ENCODE measurements at regions not wholly inside any gene's neighbourhood (a gene's known extent, or its start where the extent isn't known, plus 50 kb on each side); places are given as distances from the start of the nearest gene placed in this dataset.

DNA sequence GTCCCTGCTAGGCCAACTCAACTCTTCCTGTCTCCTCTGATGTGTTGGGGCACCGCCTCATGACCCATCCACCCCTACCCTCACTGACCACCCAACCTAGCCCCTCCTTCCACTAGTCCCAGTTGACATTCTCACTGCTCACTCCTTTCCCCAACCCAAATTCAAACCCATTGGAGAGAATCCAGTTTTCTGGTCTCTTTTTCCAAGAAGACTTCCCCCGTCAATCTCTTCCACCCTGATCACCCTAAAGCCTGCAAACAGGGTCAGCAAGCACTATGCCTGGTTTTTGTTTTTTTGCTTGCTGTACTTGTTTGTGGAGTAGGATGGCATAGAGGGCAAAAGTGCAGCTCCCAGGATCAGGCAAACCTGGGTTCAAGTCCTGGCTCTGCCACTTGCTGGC lies 176.6 kb upstream of the PPP2R3A start:
- Histone ChIP-seq H3K27me3 (ENCODE audit: control insufficient read depth, insufficient read depth, low read length) (no peaks in the 10 kb centered on the region), H3K27ac (ENCODE audit: low read depth, low read length) (no peak overlapping the region), H3K9me3 (ENCODE audit: control insufficient read depth, insufficient read depth, low read length) (no peaks in the 10 kb centered on the region), H3K4me3 (ENCODE audit: low read depth, low read length) (no peak overlapping the region), H3K4me1 (ENCODE audit: control insufficient read depth, insufficient read depth, low read length) (no peaks in the 10 kb centered on the region), H3K36me3 (ENCODE audit: control insufficient read depth, insufficient read depth, low read length) (no peaks in the 10 kb centered on the region), H3K9ac (ENCODE audit: low read depth, low read length) (no peak overlapping the region)

DNA sequence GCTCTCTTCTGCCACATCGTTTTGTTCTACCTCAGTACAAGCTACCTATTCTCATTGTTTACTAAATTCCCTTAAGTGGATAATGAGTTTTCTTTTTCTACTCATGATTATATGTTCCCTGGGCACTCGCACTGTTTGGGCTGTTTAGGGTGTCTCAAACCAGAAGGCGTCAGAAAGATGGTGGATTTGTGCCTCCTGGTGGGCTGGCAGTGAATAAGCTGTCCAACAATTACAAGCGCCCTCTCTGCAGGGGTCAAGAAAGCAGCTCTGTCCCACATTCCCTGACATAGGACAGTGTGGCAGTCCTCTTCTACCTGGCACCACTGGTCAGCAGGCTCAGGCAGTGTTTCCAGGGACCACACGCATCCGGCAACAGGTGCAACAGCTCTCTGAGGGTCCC lies 173.4 kb upstream of the PPP2R3A start:
- Histone ChIP-seq H3K27ac (ENCODE audit: low read depth, low read length) (no peak overlapping the region), H3K9ac (ENCODE audit: low read depth, low read length) (no peak overlapping the region), H3K36me3 (ENCODE audit: control insufficient read depth, insufficient read depth, low read length) (no peaks in the 10 kb centered on the region), H3K4me1 (ENCODE audit: control insufficient read depth, insufficient read depth, low read length) (no peaks in the 10 kb centered on the region), H3K4me3 (ENCODE audit: low read depth, low read length) (no peak overlapping the region), H3K27me3 (ENCODE audit: control insufficient read depth, insufficient read depth, low read length) (no peaks in the 10 kb centered on the region), H3K9me3 (ENCODE audit: control insufficient read depth, insufficient read depth, low read length) (no peaks in the 10 kb centered on the region)

DNA sequence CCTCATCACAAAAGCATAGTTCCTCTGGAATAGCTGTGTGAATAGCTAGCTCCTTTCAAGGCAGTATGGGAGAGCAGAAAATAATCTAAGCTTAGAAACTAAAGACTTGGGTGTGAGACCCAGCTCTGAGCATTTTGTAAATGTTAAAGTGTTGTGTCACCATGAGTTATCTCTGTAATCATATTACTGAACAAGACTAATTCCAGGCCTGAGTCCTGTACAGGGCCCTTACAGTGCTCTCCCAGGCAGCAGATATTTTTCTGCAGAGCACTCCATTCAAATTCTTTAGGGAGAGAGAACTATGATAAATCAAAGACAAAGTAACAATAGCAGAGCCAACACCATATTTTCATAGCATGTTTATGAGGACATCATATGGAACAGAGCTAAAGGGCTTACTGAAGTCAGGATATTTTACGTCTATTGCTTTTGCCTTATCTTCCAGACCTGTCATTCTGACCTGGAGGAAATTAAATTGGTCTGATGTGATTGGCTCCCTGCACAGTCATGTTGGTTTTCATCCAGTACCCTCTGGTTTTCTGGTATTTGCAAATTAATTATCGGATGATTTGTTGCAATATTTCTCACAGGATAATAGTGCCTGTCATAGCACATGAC lies 172.6 kb upstream of the PPP2R3A start:
- Histone ChIP-seq H3K9ac (ENCODE audit: low read depth, low read length) (no peak overlapping the region), H3K27ac (ENCODE audit: low read depth, low read length) (no peak overlapping the region), H3K36me3 (ENCODE audit: control insufficient read depth, insufficient read depth, low read length) (no peaks in the 10 kb centered on the region), H3K4me1 (ENCODE audit: control insufficient read depth, insufficient read depth, low read length) (no peaks in the 10 kb centered on the region), H3K4me3 (ENCODE audit: low read depth, low read length) (no peak overlapping the region), H3K27me3 (ENCODE audit: control insufficient read depth, insufficient read depth, low read length) (no peaks in the 10 kb centered on the region), H3K9me3 (ENCODE audit: control insufficient read depth, insufficient read depth, low read length) (no peaks in the 10 kb centered on the region)

GRCh38 chr3:135800071-135800549 lies 165.4 kb upstream of the PPP2R3A start:
- H3K36me3 ChIP-seq (ENCODE audit: control insufficient read depth, insufficient read depth, low read length) = no peaks in the 10 kb centered on the region
- H3K27ac ChIP-seq (ENCODE audit: low read depth, low read length) = no peak overlapping the region
- H3K4me3 ChIP-seq (ENCODE audit: low read depth, low read length) = no peak overlapping the region
- no peaks in the 10 kb centered on the region for H3K27me3 ChIP-seq (ENCODE audit: control insufficient read depth, insufficient read depth, low read length)
- H3K4me1 ChIP-seq (ENCODE audit: control insufficient read depth, insufficient read depth, low read length) = no peaks in the 10 kb centered on the region
- H3K9ac ChIP-seq (ENCODE audit: low read depth, low read length) = no peak overlapping the region
- H3K9me3 ChIP-seq (ENCODE audit: control insufficient read depth, insufficient read depth, low read length) = no peaks in the 10 kb centered on the region

DNA sequence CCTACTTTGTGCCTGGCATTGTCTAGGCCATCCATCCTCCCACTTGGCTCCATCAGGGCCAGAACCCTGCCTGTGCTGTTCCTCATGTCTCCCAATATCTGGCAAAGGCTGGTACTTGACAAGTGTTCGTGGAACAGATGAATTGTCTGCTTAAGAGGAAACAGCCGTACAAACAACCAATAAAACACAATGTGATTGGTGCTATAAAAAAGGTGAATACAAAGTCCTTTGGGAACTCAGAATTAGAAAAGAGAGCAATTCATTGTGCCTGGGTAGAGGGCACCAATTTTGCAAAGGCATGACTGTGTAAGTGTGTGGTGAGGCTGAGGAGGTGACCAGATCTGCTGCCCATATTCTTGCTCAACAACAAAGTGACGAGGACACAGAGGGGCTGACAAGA lies 164.5 kb upstream of the PPP2R3A start:
- Histone ChIP-seq H3K27ac (ENCODE audit: low read depth, low read length) (no peak overlapping the region), H3K27me3 (ENCODE audit: control insufficient read depth, insufficient read depth, low read length) (no peaks in the 10 kb centered on the region), H3K36me3 (ENCODE audit: control insufficient read depth, insufficient read depth, low read length) (no peaks in the 10 kb centered on the region), H3K9ac (ENCODE audit: low read depth, low read length) (no peak overlapping the region), H3K4me1 (ENCODE audit: control insufficient read depth, insufficient read depth, low read length) (no peaks in the 10 kb centered on the region), H3K4me3 (ENCODE audit: low read depth, low read length) (no peak overlapping the region), H3K9me3 (ENCODE audit: control insufficient read depth, insufficient read depth, low read length) (no peaks in the 10 kb centered on the region)

- Histone ChIP-seq H3K4me1 (ENCODE audit: control insufficient read depth, insufficient read depth, low read length) (no peaks in the 10 kb centered on the region), H3K27me3 (ENCODE audit: control insufficient read depth, insufficient read depth, low read length) (no peaks in the 10 kb centered on the region), H3K27ac (ENCODE audit: low read depth, low read length) (no peak overlapping the region), H3K9me3 (ENCODE audit: control insufficient read depth, insufficient read depth, low read length) (no peaks in the 10 kb centered on the region), H3K4me3 (ENCODE audit: low read depth, low read length) (no peak overlapping the region), H3K36me3 (ENCODE audit: control insufficient read depth, insufficient read depth, low read length) (no peaks in the 10 kb centered on the region), H3K9ac (ENCODE audit: low read depth, low read length) (no peak overlapping the region)
Observed at GRCh38 chr3:135802171-135802570, 163.4 kb upstream of the PPP2R3A start.

- Histone ChIP-seq H3K36me3 (ENCODE audit: control insufficient read depth, insufficient read depth, low read length) (no peaks in the 10 kb centered on the region), H3K9me3 (ENCODE audit: control insufficient read depth, insufficient read depth, low read length) (no peaks in the 10 kb centered on the region), H3K27ac (ENCODE audit: low read depth, low read length) (no peak overlapping the region), H3K27me3 (ENCODE audit: control insufficient read depth, insufficient read depth, low read length) (no peaks in the 10 kb centered on the region), H3K4me3 (ENCODE audit: low read depth, low read length) (no peak overlapping the region), H3K9ac (ENCODE audit: low read depth, low read length) (no peak overlapping the region), H3K4me1 (ENCODE audit: control insufficient read depth, insufficient read depth, low read length) (no peaks in the 10 kb centered on the region; the same call in 1 of the 2 replicates)
Observed at GRCh38 chr3:135803028-135803692, 162.4 kb upstream of the PPP2R3A start.

DNA sequence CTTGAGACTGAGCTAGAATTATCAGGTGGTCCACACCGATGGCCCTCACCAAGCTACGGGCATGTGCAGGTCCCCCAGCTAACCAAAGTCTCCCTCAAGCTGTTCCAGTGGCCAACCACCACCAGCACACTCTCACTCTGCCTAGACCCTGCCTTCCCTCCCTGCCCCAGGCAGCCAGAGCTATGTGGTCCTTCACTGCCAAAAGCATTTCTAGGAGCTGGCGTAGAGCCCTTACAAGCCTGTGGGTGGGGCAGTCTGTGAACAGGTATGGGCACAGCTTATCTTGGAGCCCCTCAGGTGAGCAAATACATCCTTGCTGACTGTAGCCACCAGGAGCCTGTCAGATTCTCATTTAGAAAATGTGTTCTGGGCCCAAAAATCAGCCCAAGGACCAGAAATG lies 159.8 kb upstream of the PPP2R3A start:
- Histone ChIP-seq H3K36me3 (ENCODE audit: control insufficient read depth, insufficient read depth, low read length) (no peaks in the 10 kb centered on the region), H3K4me1 (ENCODE audit: control insufficient read depth, insufficient read depth, low read length) (peaks cover 13% of the 10 kb centered on the region), H3K4me3 (ENCODE audit: low read depth, low read length) (no peak overlapping the region), H3K27ac (ENCODE audit: low read depth, low read length) (no peak overlapping the region), H3K27me3 (ENCODE audit: control insufficient read depth, insufficient read depth, low read length) (no peaks in the 10 kb centered on the region; the same call in 1 of the 2 replicates), H3K9ac (ENCODE audit: low read depth, low read length) (no peak overlapping the region), H3K9me3 (ENCODE audit: control insufficient read depth, insufficient read depth, low read length) (no peaks in the 10 kb centered on the region)

GRCh38 chr3:135806317-135806716 lies 159.2 kb upstream of the PPP2R3A start:
- Histone ChIP-seq H3K4me1 (ENCODE audit: control insufficient read depth, insufficient read depth, low read length) (peaks cover 13% of the 10 kb centered on the region), H3K4me3 (ENCODE audit: low read depth, low read length) (no peak overlapping the region), H3K36me3 (ENCODE audit: control insufficient read depth, insufficient read depth, low read length) (no peaks in the 10 kb centered on the region), H3K9ac (ENCODE audit: low read depth, low read length) (no peak overlapping the region), H3K9me3 (ENCODE audit: control insufficient read depth, insufficient read depth, low read length) (no peaks in the 10 kb centered on the region), H3K27me3 (ENCODE audit: control insufficient read depth, insufficient read depth, low read length) (no peaks in the 10 kb centered on the region; the same call in 1 of the 2 replicates), H3K27ac (ENCODE audit: low read depth, low read length) (no peak overlapping the region)

- Histone ChIP-seq H3K4me3 (ENCODE audit: low read depth, low read length) (no peak overlapping the region), H3K27ac (ENCODE audit: low read depth, low read length) (no peak overlapping the region), H3K27me3 (ENCODE audit: control insufficient read depth, insufficient read depth, low read length) (no peaks in the 10 kb centered on the region; the same call in 1 of the 2 replicates), H3K36me3 (ENCODE audit: control insufficient read depth, insufficient read depth, low read length) (no peaks in the 10 kb centered on the region), H3K4me1 (ENCODE audit: control insufficient read depth, insufficient read depth, low read length) (peaks cover 13% of the 10 kb centered on the region), H3K9ac (ENCODE audit: low read depth, low read length) (no peak overlapping the region), H3K9me3 (ENCODE audit: control insufficient read depth, insufficient read depth, low read length) (no peaks in the 10 kb centered on the region)
Observed at GRCh38 chr3:135807879-135808278, 157.6 kb upstream of the PPP2R3A start.

GRCh38 chr3:135809021-135809634 lies 156.4 kb upstream of the PPP2R3A start:
- H3K9ac ChIP-seq (ENCODE audit: low read depth, low read length) = no peak overlapping the region
- H3K27ac ChIP-seq (ENCODE audit: low read depth, low read length) = no peak overlapping the region
- H3K4me1 ChIP-seq (ENCODE audit: control insufficient read depth, insufficient read depth, low read length) = peaks cover 13% of the 10 kb centered on the region
- no peaks in the 10 kb centered on the region for H3K9me3 ChIP-seq (ENCODE audit: control insufficient read depth, insufficient read depth, low read length)
- no peak overlapping the region for H3K4me3 ChIP-seq (ENCODE audit: low read depth, low read length)
- H3K36me3 ChIP-seq (ENCODE audit: control insufficient read depth, insufficient read depth, low read length) = no peaks in the 10 kb centered on the region
- no peaks in the 10 kb centered on the region; the same call in 1 of the 2 replicates for H3K27me3 ChIP-seq (ENCODE audit: control insufficient read depth, insufficient read depth, low read length)
